SK-N-MC (cell line): ENCODE measurements at regions not wholly inside any gene's neighbourhood (a gene's known extent, or its start where the extent isn't known, plus 50 kb on each side); places are given as distances from the start of the nearest gene placed in this dataset.

Experiments used
- EZH2 ChIP-seq: fragments of 200-600 bp; sonication (generic); IDR thresholded peaks from one replicate; pipeline ENCODE4 v1.6.1; 2017; ENCODE audit warnings: antibody characterized with exemption
- POLR2AphosphoS5 ChIP-seq: IDR thresholded peaks from 2 replicates; pipeline ENCODE4 v1.6.1; 2012; ENCODE audit warnings: mild to moderate bottlenecking, low read depth, low read length, borderline replicate concordance

GRCh38 chr6:92072387-92072786 is 1347.0 kb downstream of the EPHA7 start:
- no peak for TF ChIP-seq POLR2AphosphoS5
- TF ChIP-seq EZH2, result no peak
